ENCODE measurements at regions not wholly inside any gene's neighbourhood (a gene's known extent, or its start where the extent isn't known, plus 50 kb on each side); places are given as distances from the start of the nearest gene placed in this dataset.

DNA sequence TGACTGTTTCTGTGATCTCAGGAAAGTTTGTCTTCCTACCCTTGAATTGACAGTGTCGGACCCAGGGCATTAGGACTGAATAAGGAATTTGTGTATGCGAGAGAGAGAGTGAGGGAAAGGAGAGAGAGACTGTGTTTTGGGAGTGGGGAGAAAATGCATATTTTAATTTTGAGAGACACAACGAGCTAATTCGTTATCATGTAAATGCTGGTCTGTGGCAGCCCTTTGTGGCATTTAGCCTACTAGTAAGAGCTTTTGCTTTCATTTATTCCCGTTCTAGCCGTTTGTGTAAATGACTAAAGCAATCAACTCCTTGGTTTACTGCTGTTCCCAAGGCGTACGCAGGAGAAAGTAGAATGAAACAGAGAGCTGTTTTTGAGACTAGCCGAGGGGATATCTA is 79.8 kb upstream of the MAMDC2 start:
- TF ChIP-seq POLR2A (IDR thresholded peaks at IDR 0.05): no peak
- TF ChIP-seq CTCF (IDR thresholded peaks at IDR 0.05): no peak

Data from tibial nerve (tissue), 3 donors.